GM18861 (cell line): ENCODE measurements at regions not wholly inside any gene's neighbourhood (a gene's known extent, or its start where the extent isn't known, plus 50 kb on each side); places are given as distances from the start of the nearest gene placed in this dataset.
"Not testable (repeated sequence)": the region's sequence is repeated elsewhere in the genome, so short reads cannot be mapped to it uniquely, and the experiment has no call there.

ENCODE experiments used
- ATAC-seq: cut with Tn5 transposase; IDR thresholded peaks from one replicate; pipeline ENCODE4 v1.9.1; 2021; ENCODE audit not compliant: unreplicated experiment

DNA sequence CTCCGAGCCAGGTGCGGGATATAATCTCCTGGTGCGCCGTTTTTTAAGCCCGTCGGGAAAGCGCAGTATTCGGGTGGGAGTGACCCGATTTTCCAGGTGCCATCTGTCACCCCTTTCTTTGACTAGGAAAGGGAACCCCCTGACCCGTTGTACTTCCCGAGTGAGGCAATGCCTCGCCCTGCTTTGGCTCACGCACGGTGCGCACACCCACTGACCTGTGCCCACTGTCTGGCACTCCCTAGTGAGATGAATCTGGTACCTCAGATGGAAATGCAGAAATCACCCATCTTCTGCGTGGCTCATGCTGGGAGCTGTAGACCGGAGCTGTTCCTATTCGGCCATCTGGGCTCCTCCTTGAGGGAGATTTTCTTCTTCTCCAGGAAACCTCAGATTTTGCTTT, 1135.1 kb upstream of the DIAPH2 start:
- ATAC-seq = not testable (repeated sequence)

- no peak for ATAC-seq
Observed at GRCh38 chrX:95585321-95585720, 1099.3 kb upstream of the DIAPH2 start.

GRCh38 chrX:95612350-95612749, 1072.3 kb upstream of the DIAPH2 start:
- ATAC-seq = no peak

DNA sequence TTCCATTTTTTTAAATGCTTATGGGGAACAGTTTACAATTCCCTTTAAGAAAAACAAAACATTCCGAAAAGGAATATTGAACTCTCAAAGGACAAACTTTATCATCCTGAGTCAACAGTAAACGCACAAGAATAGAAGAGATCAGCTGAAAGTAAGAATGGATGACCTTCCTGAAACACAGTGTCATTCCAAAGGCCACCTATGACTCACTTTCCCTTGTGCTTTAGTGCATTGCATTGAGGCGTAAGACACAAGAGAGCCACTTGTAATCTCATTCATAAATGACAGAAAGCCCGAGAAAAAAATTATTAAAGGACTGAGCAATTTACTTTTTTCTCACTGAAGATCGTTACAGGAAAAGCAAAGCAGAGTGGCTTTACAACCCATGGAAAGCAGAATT, 1062.4 kb upstream of the DIAPH2 start:
- ATAC-seq = no peak

DNA sequence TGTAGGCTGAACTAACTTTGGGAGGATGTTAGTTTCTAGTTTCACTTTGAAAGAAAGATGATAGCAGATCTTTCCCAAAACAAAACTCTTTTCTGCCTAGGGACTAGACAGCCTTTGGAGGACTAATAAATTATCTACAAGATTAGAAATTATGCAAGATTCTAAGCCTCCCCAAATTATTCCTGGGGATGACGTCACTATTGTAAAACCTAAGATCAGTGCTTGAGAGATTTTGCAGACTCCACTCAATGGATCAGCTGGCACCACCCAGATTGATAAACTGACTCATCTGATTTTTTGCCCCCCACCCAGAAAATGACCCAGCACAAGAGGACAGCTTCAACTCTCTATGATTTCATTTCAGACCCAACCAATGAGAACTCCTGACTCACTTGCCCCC, 1057.9 kb upstream of the DIAPH2 start:
- no peak for ATAC-seq

GRCh38 chrX:95628796-95629195, 1055.8 kb upstream of the DIAPH2 start:
- no peak for ATAC-seq

DNA sequence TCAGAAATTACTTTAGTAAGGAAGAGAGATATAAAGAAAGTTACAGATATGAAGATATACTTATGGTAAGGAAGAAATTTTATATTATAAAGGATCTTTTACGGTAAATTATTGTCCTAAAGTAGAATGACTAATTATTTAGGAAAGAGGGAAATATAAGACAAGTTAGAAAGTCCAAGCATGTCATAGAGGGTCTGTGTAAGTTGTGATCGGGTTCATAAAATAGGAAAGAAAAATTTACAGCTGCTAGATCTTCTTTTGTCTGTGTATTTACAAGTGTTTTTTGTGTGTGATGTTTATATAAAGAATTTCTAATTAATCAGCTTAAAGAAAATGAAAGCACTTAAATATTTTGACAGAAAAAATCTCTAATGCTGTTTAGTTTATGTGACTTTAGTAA, 1054.9 kb upstream of the DIAPH2 start:
- ATAC-seq = no peak

DNA sequence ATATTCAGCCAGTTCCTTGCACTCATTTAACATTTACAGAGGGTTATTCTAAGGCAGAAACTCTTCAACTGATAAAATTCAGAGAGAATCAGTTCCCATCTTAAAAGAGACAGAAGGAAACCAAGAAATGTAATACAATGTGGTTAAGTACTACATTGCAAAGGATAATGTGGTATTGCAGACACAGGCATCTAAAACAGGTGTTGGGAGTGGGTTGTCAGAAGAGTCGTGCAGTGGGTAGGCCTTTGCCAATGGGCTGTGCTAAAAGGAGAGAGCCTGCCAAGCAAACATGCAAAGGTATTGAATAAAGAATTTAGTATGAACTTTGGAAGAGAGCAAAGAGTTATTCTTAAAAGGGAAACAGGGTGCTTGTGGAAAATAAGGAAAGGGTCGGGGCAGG, 1044.4 kb upstream of the DIAPH2 start:
- no peak for ATAC-seq

DNA sequence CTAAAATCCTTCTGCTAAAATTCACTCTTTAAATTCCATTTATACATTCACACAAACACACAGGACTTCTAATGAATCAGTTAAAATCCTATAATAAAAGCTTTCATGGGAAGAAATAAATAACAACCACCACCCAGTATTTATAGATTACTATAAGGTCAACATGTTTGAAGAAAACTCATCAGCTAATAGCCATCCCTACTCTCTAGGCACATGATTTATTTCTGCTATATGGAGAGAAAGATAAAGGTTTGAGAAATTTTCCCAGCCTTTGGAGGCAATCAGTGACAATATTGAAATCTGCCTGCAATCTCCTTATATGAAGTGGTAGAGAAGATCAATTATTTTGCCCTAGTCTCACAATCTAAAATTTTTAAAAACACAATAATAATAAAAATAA, 1038.9 kb upstream of the DIAPH2 start:
- ATAC-seq = no peak

- no peak for ATAC-seq
Observed at GRCh38 chrX:95662200-95662599, 1022.4 kb upstream of the DIAPH2 start.

DNA sequence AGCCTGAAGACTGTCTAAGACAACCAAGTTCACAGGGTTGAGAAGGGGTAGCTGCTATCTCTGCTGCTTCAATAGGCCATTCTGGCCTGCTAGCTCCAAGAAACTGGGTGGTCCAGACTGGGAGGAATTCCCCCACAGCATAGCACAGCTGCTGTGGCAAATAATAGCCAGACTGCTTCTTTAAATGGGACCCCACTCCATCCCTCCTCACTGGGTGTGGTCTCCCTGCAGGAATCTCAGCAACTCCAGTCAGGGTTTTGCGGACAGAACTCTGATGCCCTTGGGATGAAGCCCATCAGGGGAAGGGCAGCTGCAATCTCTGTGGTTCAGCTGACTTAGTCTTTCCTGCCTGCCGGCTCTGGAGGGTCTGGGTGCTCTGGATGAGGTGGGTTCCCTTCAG, 1018.6 kb upstream of the DIAPH2 start:
- no peak for ATAC-seq

DNA sequence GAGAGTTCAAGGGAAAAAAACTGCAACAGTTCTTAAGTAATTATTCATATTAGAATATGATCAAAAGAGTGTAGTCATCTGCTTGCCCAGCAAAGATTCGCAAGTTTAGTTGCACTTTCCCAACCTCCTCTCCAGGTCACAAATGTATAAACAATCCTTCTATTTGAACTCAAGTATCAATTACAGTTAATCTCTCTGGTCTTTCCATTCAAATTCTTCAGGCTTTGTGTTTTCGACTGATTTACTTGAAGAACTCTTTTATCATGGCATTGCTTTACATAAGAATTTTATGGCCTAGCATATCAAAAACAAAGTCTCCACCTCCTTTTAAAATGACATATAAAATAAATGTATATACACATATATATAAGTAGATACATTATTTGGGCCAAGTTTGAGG, 1009.6 kb upstream of the DIAPH2 start:
- no peak for ATAC-seq

DNA sequence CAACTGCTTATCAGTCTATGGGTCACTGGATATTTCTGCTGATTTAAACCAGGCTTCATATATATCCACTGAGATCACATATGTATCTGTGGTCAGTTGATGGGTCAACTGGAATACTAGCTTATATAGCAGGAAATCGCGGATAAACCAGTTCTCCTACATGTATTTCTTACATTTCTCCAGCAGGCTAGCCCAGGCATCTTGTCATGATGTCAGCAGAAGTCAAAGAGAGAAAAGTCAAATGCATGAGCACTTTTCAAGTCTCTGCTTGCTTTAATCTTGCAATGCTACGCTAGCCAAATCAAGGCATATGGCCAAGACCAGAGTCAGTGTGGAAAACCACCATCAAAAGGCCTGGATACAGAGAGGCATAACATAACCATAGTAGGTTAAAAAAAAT, 1008.8 kb upstream of the DIAPH2 start:
- no peak for ATAC-seq

DNA sequence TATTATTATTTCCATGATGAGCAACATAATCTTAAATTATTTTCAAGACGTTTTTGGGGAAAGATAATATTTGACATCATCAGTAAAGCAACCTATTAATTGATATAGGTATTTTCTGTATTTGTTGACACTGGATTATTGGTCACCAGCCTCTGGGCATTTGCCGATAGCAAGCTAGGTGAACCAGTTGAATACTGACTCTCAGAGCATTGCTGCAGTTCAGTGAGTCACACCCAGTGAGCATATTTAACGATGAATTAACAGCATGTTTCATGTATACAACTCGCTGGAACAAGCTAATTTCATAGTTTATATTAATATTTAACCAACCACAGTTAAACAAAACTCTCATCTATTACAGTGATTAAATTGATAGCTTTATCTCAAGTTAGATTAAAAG, 1006.0 kb upstream of the DIAPH2 start:
- no peak for ATAC-seq

DNA sequence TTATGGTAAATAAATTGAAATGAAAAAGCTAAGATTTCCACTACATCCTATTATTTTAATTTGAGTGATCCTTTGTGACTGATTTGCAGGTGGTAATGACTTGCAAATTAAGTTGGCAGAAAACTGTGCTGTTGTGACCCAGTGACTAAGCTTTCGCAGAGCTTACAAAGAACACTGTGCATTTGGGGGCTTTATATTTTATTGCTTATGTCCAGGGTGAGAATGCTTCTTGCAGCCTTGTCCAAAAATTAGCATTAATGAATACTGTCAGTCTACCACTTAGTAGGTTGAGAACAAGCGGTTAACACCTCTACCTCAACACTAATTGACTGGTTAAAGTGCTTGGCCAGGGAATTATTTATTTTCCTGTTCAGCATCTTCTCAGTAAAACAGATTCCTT, 991.3 kb upstream of the DIAPH2 start:
- no peak for ATAC-seq

- no peak for ATAC-seq
Observed at GRCh38 chrX:95703696-95704095, 980.9 kb upstream of the DIAPH2 start.

GRCh38 chrX:95716841-95717240, 967.8 kb upstream of the DIAPH2 start:
- no peak for ATAC-seq

DNA sequence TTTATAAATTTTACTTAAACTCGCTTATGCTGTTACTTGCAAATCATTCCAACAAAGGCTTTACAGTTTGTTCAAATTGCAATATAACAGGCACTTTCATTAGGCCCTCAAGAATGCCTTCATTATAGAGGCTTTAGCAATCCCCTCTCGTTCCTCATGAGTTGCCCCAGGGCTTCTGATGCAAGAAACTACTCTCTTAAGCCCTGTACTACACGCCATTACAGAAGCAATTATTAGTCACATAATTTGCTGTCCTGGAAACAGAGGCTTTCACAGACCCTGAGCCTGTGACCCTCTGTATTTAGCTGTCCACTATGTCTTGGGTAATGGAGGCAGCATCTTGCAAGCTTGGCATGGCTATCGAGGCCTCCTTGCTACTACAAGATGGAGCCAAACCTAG, 965.9 kb upstream of the DIAPH2 start:
- ATAC-seq = no peak

GRCh38 chrX:95721011-95721410, 963.6 kb upstream of the DIAPH2 start:
- ATAC-seq = no peak

DNA sequence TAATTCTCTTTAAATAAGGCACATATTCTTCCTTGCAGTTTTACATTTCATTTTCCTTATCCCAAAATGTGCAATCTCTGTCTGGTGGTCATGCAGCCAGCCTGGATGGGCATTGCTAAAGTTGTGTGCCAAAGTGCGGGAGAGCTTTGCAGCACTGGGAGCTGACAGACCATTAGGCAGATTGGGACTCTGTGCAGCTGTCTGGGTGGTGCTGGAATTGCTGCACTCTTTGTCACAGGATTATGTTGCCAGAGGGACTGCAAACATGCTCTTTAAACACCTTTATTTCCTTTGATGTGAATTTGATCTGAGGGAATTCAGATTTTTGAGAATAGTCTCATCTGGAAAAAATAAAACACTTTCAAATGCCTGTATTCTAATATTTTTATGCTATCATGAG, 956.2 kb upstream of the DIAPH2 start:
- ATAC-seq = no peak

- no peak for ATAC-seq
Observed at GRCh38 chrX:95729401-95729800, 955.2 kb upstream of the DIAPH2 start.

DNA sequence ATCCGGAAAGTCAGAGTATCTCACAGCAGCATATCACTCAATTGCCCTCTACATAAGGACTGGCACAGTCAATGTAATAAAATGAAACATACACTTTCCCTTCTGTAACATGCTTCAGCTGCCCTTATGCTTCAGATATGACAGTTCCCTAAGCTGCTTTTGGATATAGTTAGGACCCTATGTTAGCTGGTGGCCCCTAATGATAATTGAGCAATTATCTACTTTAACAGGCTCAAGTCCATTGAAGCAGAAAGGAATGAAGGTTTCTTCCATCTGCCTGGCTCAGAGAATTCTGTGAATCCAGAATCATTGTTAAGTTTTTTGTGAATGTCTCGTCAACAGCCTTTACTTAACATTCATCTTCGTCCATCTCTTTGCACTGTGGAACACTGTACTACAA, 951.2 kb upstream of the DIAPH2 start:
- no peak for ATAC-seq

DNA sequence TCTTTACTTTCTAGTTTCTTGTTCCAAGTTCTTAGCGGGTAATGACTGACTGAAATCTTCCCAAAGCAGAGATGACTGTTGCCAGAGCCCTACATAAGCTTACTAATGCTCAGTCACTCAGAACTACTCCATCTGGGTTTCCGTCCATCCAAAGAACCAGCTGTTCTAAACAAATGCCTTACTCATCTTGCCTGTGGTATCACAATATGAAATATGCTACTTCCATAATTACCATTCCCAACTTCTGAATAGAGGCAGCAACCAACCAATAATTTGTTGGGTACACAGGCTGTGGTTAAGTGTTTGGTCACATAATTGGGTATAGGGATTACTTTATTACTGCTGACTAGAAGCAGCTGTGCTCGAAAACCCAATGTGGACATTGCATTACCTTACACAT, 930.2 kb upstream of the DIAPH2 start:
- no peak for ATAC-seq

GRCh38 chrX:95760356-95760755, 924.3 kb upstream of the DIAPH2 start:
- no peak for ATAC-seq
